ENCODE measurements at regions not wholly inside any gene's neighbourhood (a gene's known extent, or its start where the extent isn't known, plus 50 kb on each side); places are given as distances from the start of the nearest gene placed in this dataset.

DNA sequence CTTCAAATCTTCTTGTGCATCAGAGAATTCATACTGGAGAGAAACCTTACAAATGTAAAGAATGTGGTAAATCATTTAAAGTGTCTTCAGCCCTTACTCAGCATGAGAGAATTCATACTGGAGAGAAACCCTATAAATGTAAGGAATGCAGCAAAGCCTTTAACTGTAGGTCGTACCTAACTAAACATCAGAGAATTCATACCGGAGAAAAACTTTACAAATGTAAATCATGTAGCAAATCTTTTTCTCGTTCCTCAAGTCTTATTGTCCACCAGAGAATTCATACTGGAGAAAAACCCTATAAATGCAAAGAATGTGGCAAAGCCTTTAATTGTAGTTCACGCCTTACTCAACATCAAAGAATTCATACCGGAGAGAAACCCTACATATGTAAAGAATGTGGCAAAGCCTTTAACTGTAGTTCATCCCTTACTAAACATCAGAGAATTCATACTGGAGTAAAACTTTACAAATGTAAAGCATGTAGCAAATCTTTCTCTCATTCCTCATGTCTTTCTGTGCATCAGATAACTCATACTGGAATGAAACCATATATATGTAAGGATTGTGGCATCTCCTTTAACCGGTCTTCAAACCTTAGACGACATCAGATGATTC is 118.5 kb upstream of the ZNF267 start:
- TF ChIP-seq POLR2A (IDR thresholded peaks at IDR 0.05): no peak
- TF ChIP-seq, protein P1, sequence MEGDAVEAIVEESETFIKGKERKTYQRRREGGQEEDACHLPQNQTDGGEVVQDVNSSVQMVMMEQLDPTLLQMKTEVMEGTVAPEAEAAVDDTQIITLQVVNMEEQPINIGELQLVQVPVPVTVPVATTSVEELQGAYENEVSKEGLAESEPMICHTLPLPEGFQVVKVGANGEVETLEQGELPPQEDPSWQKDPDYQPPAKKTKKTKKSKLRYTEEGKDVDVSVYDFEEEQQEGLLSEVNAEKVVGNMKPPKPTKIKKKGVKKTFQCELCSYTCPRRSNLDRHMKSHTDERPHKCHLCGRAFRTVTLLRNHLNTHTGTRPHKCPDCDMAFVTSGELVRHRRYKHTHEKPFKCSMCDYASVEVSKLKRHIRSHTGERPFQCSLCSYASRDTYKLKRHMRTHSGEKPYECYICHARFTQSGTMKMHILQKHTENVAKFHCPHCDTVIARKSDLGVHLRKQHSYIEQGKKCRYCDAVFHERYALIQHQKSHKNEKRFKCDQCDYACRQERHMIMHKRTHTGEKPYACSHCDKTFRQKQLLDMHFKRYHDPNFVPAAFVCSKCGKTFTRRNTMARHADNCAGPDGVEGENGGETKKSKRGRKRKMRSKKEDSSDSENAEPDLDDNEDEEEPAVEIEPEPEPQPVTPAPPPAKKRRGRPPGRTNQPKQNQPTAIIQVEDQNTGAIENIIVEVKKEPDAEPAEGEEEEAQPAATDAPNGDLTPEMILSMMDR (IDR thresholded peaks at IDR 0.05): no peak
